A549 (cell line): ENCODE measurements at regions not wholly inside any gene's neighbourhood (a gene's known extent, or its start where the extent isn't known, plus 50 kb on each side); places are given as distances from the start of the nearest gene placed in this dataset.

ENCODE experiments used
- ATAC-seq, 2 experiments: fragments of 200-7000 bp in 1 of 2; fragments of >200 bp in 1 of 2; cut with Nextera tagmentation in 1 of 2; cut with Tn5 transposase in 1 of 2; 3 replicates each; pipeline versions ENCODE4 v1.8.0 to v1.9.1; 2018 to 2020; ENCODE audit warnings: mild to moderate bottlenecking in 1 of 2, moderate library complexity in 1 of 2
- CTCF ChIA-PET: fragments of 300-600 bp; sonication (Branson Sonifier 250); formaldehyde crosslinking; extraction: SDS; loops from one replicate; lab custom pipeline; 2021; ENCODE audit warnings: antibody characterized with exemption, inconsistent platforms; lab: Yijun Ruan, JAX
- POLR2A ChIA-PET: fragments of 350-600 bp; formaldehyde crosslinking; extraction: SDS; loops from one replicate; lab custom pipeline; 2021; ENCODE audit warnings: antibody characterized with exemption, inconsistent platforms; lab: Yijun Ruan, JAX
- DNase-seq, 2 experiments: peaks; one replicate each; pipeline versions ENCODE4 v3.0.0 to v3.0.0-alpha.2; 2011 to 2016; ENCODE audit warnings: low read depth in 1 of 2, low spot score in 1 of 2
- FAIRE-seq: peaks from 2 replicates; lab custom pipeline; 2011; peaks lifted over from hg19 to GRCh38; lab: Jason Lieb, UNC
- H3K27ac ChIP-seq, 2 experiments: fragments of >200 bp; sonication (Bioruptor Twin); formaldehyde crosslinking; 3 replicates each; pipeline ENCODE4 v1.5.1; 2016 to 2017
- H3K4me1 ChIP-seq: fragments of >200 bp; sonication (Bioruptor Twin); formaldehyde crosslinking; 3 replicates; pipeline ENCODE4 v1.6.1; 2016
- H3K4me2 ChIP-seq: fragments of >200 bp; sonication (Bioruptor Twin); formaldehyde crosslinking; 3 replicates; pipeline ENCODE4 v1.6.1; 2016
- H3K4me3 ChIP-seq: fragments of >200 bp; sonication (Bioruptor Twin); formaldehyde crosslinking; 3 replicates; pipeline ENCODE4 v1.5.1; 2016
- H3K9me3 ChIP-seq: fragments of >200 bp; sonication (Bioruptor Twin); formaldehyde crosslinking; 3 replicates; pipeline ENCODE4 v1.6.1; 2016
- CBX8 ChIP-seq: fragments of 200-600 bp; sonication (generic); IDR thresholded peaks from 2 replicates; pipeline ENCODE4 v1.6.1; 2016
- CEBPB ChIP-seq, 2 experiments: fragments of >200 bp in 1 of 2; sonication (Bioruptor Twin) in 1 of 2; formaldehyde crosslinking in 1 of 2; IDR thresholded peaks; 2 replicates each; pipeline ENCODE4 v1.6.1; 2012 to 2016
- CHD2 ChIP-seq: fragments of 150-350 bp; IDR thresholded peaks from 2 replicates; pipeline ENCODE4 v1.6.1; 2014; ENCODE audit warnings: low read length; ENCODE audit not compliant: partially characterized antibody
- CHD4 ChIP-seq: fragments of 200-600 bp; sonication (generic); IDR thresholded peaks from 2 replicates; pipeline ENCODE4 v1.6.1; 2016; ENCODE audit warnings: antibody characterized with exemption, mild to moderate bottlenecking, borderline replicate concordance
- EHF ChIP-seq: fragments of 250-450 bp; sonication (Bioruptor Pico); IDR thresholded peaks from 2 replicates; pipeline ENCODE4 v1.5.0; 2020; ENCODE audit warnings: mild to moderate bottlenecking
- ESRRA ChIP-seq: fragments of 150-350 bp; IDR thresholded peaks from 2 replicates; pipeline ENCODE4 v1.6.1; 2014; ENCODE audit warnings: mild to moderate bottlenecking, low read length, borderline replicate concordance
- FOSL2 ChIP-seq, 2 experiments: fragments of 450-650 bp in 1 of 2; fragments of >200 bp in 1 of 2; sonication (Bioruptor Twin) in 1 of 2; formaldehyde crosslinking; IDR thresholded peaks; 2 replicates each; pipeline versions ENCODE4 v1.5.0 to v1.6.1; 2016 to 2020; ENCODE audit warnings: mild to moderate bottlenecking in 1 of 2, moderate library complexity in 1 of 2
- HOXA7 ChIP-seq: fragments of 250-450 bp; sonication (Bioruptor Pico); IDR thresholded peaks from 2 replicates; pipeline ENCODE4 v1.5.0; 2020; ENCODE audit warnings: mild to moderate bottlenecking, moderate library complexity
- HOXB13 ChIP-seq: fragments of 250-450 bp; sonication (Bioruptor Pico); IDR thresholded peaks from 2 replicates; pipeline ENCODE4 v1.5.0; 2020; ENCODE audit warnings: low read depth, mild to moderate bottlenecking, moderate library complexity
- KDM1A ChIP-seq: fragments of 200-600 bp; sonication (generic); IDR thresholded peaks from 2 replicates; pipeline ENCODE4 v1.6.1; 2016; ENCODE audit warnings: low read depth, mild to moderate bottlenecking
- MAFK ChIP-seq: fragments of 450-650 bp; IDR thresholded peaks from 2 replicates; pipeline ENCODE4 v1.6.1; 2014; ENCODE audit not compliant: partially characterized antibody
- MAZ ChIP-seq: fragments of 150-350 bp; IDR thresholded peaks from 2 replicates; pipeline ENCODE4 v1.6.1; 2014; ENCODE audit warnings: antibody characterized with exemption, low read depth, low read length, borderline replicate concordance
- MYC ChIP-seq: IDR thresholded peaks from 2 replicates; pipeline ENCODE4 v1.6.1; 2012; ENCODE audit warnings: mild to moderate bottlenecking, inconsistent platforms, low read length, improper control_type of control experiment, borderline replicate concordance
- NFE2L2 ChIP-seq: fragments of 150-350 bp; conservative IDR thresholded peaks from 2 replicates; pipeline ENCODE4 v1.6.1; 2014; ENCODE audit warnings: low read length
- NPAS2 ChIP-seq: fragments of 250-450 bp; sonication (Bioruptor Pico); IDR thresholded peaks from 2 replicates; pipeline ENCODE4 v1.8.0; 2022; ENCODE audit warnings: mild to moderate bottlenecking, moderate library complexity, borderline replicate concordance
- PHF8 ChIP-seq: fragments of 200-600 bp; sonication (generic); IDR thresholded peaks from 2 replicates; pipeline ENCODE4 v1.6.1; 2016; ENCODE audit warnings: low read depth, mild to moderate bottlenecking, antibody characterized with exemption, moderate library complexity, borderline replicate concordance
- POLR2AphosphoS2 ChIP-seq: conservative IDR thresholded peaks from 2 replicates; pipeline ENCODE4 v1.6.1; 2012; ENCODE audit warnings: low read length, improper control_type of control experiment, inconsistent platforms
- RAD21 ChIP-seq, 2 experiments: fragments of >200 bp in 1 of 2; sonication (Bioruptor Twin) in 1 of 2; formaldehyde crosslinking in 1 of 2; IDR thresholded peaks in 1 of 2; conservative IDR thresholded peaks in 1 of 2; 2 replicates in 1 of 2; 3 replicates in 1 of 2; pipeline ENCODE4 v1.6.1; 2012 to 2018; ENCODE audit warnings: inconsistent platforms in 1 of 2
- RFX5 ChIP-seq: fragments of 450-650 bp; IDR thresholded peaks from 2 replicates; pipeline ENCODE4 v1.7.1; 2014; ENCODE audit warnings: antibody characterized with exemption, mild to moderate bottlenecking, moderate library complexity
- RNF2 ChIP-seq: fragments of 200-600 bp; sonication (generic); IDR thresholded peaks from 2 replicates; pipeline ENCODE4 v1.6.1; 2016; ENCODE audit warnings: low read depth, mild to moderate bottlenecking, antibody characterized with exemption, moderate library complexity, borderline replicate concordance
- TP53 ChIP-seq: fragments of 250-450 bp; sonication (Bioruptor Pico); IDR thresholded peaks from 2 replicates; pipeline ENCODE4 v1.5.0; 2021; ENCODE audit warnings: mild to moderate bottlenecking, moderate library complexity
- ZC3H11A ChIP-seq: fragments of 450-650 bp; IDR thresholded peaks from 2 replicates; pipeline ENCODE4 v1.6.1; 2014; ENCODE audit warnings: antibody characterized with exemption, mild to moderate bottlenecking
- ZFP36 ChIP-seq: fragments of 450-650 bp; IDR thresholded peaks from 2 replicates; pipeline ENCODE4 v1.6.1; 2014; ENCODE audit warnings: borderline replicate concordance; ENCODE audit not compliant: partially characterized antibody
- WGBS: methylation state at CpG from one replicate; pipeline ENCODE4 v1.1.6; 2017; ENCODE audit errors: missing lambda C conversion rate; 5-methylcytosine and 5-hydroxymethylcytosine counted together
- TF ChIP-seq, protein P1 (sequence below): IDR thresholded peaks from 2 replicates; pipeline ENCODE4 v1.6.1; 2012; ENCODE audit warnings: low read depth, borderline replicate concordance
- TF ChIP-seq, protein P2 (sequence below): IDR thresholded peaks from 2 replicates; pipeline ENCODE4 v1.6.1; 2012
- TF ChIP-seq, protein P3 (sequence below): IDR thresholded peaks from 2 replicates; pipeline ENCODE4 v1.6.1; 2012
- TF ChIP-seq, protein P4 (sequence below): fragments of >200 bp; sonication (Bioruptor Twin); formaldehyde crosslinking; IDR thresholded peaks from 3 replicates; pipeline ENCODE4 v1.6.1; 2016

- no peak for TF ChIP-seq RNF2
- no peaks in the 10 kb centered on the region for H3K4me1 ChIP-seq
- POLR2A ChIA-PET = no interaction called here
- H3K4me2 ChIP-seq = no peak overlapping the region
- H3K4me3 ChIP-seq = no peak overlapping the region
- H3K27ac ChIP-seq = no peak overlapping the region
- peaks cover 24% of the 10 kb centered on the region for H3K9me3 ChIP-seq
- WGBS = 27% methylated on average over 1 of the region's 1 CpG
- ATAC-seq (no peak), FAIRE-seq (no peak), DNase-seq (no peak)
- CTCF ChIA-PET = interaction anchor here (0.5 to 1.2 kb wide), 2 partner anchors 41 to 832 kb away, joined by 3 read pairs; no protein-coding TSS in a partner anchor
Observed at GRCh38 chr2:239619369-239619768, 218.5 kb upstream of the HDAC4 start.

DNA sequence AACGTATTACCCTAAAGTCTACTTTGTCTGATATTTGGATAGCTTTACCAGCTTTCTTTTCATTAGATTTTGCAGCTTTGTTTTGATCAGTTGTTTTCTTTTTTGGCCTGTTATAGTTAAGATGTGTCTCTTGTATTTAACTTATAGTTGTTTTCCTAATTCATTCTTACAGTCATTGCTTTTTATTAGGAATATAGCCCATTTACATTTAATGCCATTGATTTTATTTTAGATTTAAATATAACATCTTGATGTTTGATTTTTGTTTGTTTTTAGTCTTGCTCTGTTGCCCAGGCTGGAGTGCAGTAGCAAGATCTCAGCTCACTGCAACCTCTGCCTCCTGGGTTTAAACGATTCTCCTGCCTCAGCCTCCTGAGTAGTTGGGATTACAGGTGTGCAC is 215.9 kb upstream of the HDAC4 start:
- FAIRE-seq (no peak), ATAC-seq (no peak), DNase-seq (no peak)
- ChIA-PET CTCF (no interaction called here), POLR2A (no interaction called here)
- Histone ChIP-seq H3K9me3 (peaks cover 24% of the 10 kb centered on the region), H3K4me2 (no peak overlapping the region), H3K4me1 (no peaks in the 10 kb centered on the region), H3K4me3 (no peak overlapping the region), H3K27ac (no peak overlapping the region)
- TF ChIP-seq FOSL2 (IDR thresholded peaks at IDR 0.05) (no peak), FOSL2 (CRISPR knock-in tag; IDR thresholded peaks at IDR 0.05) (no peak), TP53 (no peak), POLR2AphosphoS2 (no peak)
- 18% methylated on average over 2 of the region's 2 CpGs for WGBS

- H3K4me3 ChIP-seq = no peak overlapping the region
- H3K4me2 ChIP-seq = no peak overlapping the region
- ChIA-PET CTCF (no interaction called here), POLR2A (no interaction called here)
- ATAC-seq (no peak; a peak in 1 of 6 replicates), DNase-seq (no peak), FAIRE-seq (no peak)
- WGBS = 41% methylated on average over 7 of the region's 11 CpGs
- no peak overlapping the region for H3K27ac ChIP-seq
- H3K9me3 ChIP-seq = peaks cover 13% of the 10 kb centered on the region
- TF ChIP-seq, protein P1, sequence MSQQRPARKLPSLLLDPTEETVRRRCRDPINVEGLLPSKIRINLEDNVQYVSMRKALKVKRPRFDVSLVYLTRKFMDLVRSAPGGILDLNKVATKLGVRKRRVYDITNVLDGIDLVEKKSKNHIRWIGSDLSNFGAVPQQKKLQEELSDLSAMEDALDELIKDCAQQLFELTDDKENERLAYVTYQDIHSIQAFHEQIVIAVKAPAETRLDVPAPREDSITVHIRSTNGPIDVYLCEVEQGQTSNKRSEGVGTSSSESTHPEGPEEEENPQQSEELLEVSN = no peak
- no peak for TF ChIP-seq RFX5
- no peak for TF ChIP-seq NPAS2 (CRISPR knock-in tag)
- TF ChIP-seq, protein P2, sequence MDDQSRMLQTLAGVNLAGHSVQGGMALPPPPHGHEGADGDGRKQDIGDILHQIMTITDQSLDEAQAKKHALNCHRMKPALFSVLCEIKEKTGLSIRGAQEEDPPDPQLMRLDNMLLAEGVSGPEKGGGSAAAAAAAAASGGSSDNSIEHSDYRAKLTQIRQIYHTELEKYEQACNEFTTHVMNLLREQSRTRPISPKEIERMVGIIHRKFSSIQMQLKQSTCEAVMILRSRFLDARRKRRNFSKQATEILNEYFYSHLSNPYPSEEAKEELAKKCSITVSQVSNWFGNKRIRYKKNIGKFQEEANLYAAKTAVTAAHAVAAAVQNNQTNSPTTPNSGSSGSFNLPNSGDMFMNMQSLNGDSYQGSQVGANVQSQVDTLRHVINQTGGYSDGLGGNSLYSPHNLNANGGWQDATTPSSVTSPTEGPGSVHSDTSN = no peak
- no peak for TF ChIP-seq MYC
- no peak for TF ChIP-seq HOXA7 (CRISPR knock-in tag)
- no peak for TF ChIP-seq CEBPB (IDR thresholded peaks at IDR 0.05)
- no peak for TF ChIP-seq MAFK
- TF ChIP-seq KDM1A = no peak
- no peak for TF ChIP-seq HOXB13 (CRISPR knock-in tag)
- no peaks in the 10 kb centered on the region for H3K4me1 ChIP-seq
Observed at GRCh38 chr2:239612133-239612532, 211.3 kb upstream of the HDAC4 start.

DNA sequence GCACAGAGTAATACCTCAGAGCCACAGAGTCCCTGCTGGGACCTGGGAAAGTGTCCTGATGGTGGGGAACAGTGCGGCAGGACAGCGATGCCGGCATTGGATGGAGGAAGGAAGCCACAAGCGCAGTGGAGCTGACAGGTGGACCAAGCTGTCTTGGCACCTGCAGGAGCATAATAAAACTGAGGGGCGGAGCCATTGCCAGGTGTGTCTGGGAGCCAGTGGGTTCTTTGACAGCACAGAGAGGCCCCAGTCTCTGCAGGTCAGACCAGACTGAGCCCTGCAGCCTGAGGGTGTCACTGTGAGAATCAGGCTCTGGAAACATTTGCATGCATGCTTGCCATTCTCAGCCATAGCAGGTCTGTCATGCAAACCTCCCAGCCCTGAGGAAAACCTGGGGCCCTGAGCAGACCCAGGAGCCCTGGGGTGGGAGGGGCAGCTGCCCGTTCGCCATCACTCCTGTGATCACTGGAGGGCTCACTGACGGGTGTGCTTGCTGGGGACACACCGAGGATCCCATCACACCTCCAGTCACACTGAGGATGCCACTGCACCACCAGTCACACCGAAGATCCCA is 210.5 kb upstream of the HDAC4 start:
- ATAC-seq = no peak

More for the DNA sequence above, 210.5 kb upstream of the HDAC4 start:
- Histone ChIP-seq H3K9me3 (peaks cover 6% of the 10 kb centered on the region; the same call in 2 of the 3 replicates), H3K27ac (no peak overlapping the region), H3K4me2 (no peak overlapping the region), H3K4me3 (no peak overlapping the region), H3K4me1 (no peaks in the 10 kb centered on the region)
- no peak for FAIRE-seq
- no peak for DNase-seq
- 62% methylated on average over 7 of the region's 10 CpGs for WGBS
- TF ChIP-seq ZC3H11A = no peak
- TF ChIP-seq ZFP36 = no peak
- TF ChIP-seq CHD4 = no peak
- TF ChIP-seq MAFK = no peak
- no peak for TF ChIP-seq HOXA7 (CRISPR knock-in tag)
- no peak for TF ChIP-seq PHF8
- no peak for TF ChIP-seq MAZ
- TF ChIP-seq, protein P3, sequence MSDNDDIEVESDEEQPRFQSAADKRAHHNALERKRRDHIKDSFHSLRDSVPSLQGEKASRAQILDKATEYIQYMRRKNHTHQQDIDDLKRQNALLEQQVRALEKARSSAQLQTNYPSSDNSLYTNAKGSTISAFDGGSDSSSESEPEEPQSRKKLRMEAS = no peak
- TF ChIP-seq CHD2 = no peak
- no peak for TF ChIP-seq EHF (CRISPR knock-in tag)
- TF ChIP-seq NFE2L2 = no peak
- TF ChIP-seq CBX8 = no peak
- TF ChIP-seq RAD21 (conservative IDR thresholded peaks at IDR 0.05 in 1 of 2, IDR thresholded peaks at IDR 0.05 in 1 of 2) = no peak
- no peak for TF ChIP-seq ESRRA
- TF ChIP-seq KDM1A = no peak
- TF ChIP-seq, protein P4, sequence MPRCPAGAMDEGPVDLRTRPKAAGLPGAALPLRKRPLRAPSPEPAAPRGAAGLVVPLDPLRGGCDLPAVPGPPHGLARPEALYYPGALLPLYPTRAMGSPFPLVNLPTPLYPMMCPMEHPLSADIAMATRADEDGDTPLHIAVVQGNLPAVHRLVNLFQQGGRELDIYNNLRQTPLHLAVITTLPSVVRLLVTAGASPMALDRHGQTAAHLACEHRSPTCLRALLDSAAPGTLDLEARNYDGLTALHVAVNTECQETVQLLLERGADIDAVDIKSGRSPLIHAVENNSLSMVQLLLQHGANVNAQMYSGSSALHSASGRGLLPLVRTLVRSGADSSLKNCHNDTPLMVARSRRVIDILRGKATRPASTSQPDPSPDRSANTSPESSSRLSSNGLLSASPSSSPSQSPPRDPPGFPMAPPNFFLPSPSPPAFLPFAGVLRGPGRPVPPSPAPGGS = no peak
- CTCF ChIA-PET = no interaction called here
- POLR2A ChIA-PET = no interaction called here
